ENCODE measurements at regions not wholly inside any gene's neighbourhood (a gene's known extent, or its start where the extent isn't known, plus 50 kb on each side); places are given as distances from the start of the nearest gene placed in this dataset.
"Not testable (repeated sequence)": the region's sequence is repeated elsewhere in the genome, so short reads cannot be mapped to it uniquely, and the experiment has no call there.

DNA sequence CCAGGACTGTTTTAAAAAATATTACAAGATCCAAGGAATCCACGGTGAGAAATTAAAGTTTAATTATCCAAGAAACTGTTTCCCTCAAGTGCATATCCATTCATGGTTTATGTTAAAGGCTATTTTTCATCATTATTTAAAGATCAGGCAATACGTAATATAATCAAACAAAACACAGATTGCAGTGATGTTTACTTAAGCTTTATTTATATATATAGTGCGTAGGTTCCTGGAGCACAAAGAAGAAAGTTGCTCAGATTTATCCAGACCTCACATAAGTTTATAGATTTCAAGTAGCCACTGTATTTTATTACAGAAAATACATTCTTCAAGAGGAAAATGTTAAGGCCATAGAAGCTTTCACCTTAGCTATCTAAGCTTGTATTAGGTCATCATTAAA lies 210.0 kb upstream of the KLF14 start:
- no peak for DNase-seq (ENCODE audit: low read depth in 1 of 2, low spot score in 1 of 2)

DNA sequence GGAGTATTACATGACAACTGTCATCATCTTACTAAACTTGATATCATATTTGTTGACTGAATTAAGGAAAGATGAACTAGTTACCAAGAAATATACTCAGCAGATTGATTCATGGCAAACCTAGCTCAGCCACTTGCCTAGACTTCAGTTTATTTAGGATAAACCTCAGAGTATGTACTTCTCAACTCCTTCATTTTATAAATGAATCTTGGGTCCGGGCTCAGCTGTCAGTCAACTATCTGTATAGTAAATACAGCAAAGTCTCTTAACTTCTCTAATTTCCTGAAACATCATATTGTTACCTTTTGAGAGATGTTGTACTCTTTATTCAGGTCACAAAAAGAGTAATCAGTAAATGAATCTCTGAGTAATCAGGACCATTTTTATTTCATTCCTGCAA lies 211.0 kb upstream of the KLF14 start:
- no peak for DNase-seq (ENCODE audit: low read depth in 1 of 2, low spot score in 1 of 2)

DNA sequence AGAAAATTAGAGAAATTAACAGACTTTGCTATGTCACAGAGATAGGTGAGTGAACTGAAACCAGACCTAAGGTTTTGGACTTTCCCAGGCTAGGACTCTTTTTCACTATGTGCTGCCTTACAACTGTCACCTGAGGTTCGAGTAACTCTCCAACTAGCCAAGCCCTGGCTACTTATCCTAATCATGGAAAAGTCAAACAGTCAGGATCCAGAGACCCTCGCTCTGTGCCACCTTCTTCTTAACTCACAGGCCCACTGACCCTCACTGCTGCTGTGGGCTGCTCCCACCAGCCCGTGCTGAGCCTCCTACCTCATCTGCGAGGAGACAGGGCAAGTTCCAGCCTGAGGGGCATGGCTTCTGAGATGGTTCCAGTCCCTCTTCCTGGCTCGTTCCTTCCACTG lies 211.4 kb upstream of the KLF14 start:
- DNase-seq (ENCODE audit: low read depth in 1 of 2, low spot score in 1 of 2), result no peak

DNA sequence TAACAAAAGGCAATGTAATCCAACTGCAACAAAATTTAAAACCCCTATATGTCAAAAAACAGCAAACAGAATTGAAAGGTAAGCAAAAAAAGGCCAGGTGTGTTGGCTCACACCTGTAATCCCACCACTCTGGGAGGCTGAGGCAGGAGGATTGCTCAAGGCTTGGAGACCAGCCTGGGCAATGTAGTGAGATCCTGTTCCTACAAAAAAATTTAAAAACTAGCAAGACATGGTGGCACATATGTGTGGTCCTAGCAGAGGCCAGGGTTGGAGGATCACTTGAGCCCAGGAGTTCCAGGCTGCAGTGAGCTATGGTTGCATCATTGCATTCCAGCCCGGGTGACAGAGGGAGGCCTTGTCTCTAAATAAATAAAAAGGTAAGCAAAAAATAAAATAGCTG lies 212.1 kb upstream of the KLF14 start:
- DNase-seq (ENCODE audit: low read depth in 1 of 2, low spot score in 1 of 2), result no peak

DNA sequence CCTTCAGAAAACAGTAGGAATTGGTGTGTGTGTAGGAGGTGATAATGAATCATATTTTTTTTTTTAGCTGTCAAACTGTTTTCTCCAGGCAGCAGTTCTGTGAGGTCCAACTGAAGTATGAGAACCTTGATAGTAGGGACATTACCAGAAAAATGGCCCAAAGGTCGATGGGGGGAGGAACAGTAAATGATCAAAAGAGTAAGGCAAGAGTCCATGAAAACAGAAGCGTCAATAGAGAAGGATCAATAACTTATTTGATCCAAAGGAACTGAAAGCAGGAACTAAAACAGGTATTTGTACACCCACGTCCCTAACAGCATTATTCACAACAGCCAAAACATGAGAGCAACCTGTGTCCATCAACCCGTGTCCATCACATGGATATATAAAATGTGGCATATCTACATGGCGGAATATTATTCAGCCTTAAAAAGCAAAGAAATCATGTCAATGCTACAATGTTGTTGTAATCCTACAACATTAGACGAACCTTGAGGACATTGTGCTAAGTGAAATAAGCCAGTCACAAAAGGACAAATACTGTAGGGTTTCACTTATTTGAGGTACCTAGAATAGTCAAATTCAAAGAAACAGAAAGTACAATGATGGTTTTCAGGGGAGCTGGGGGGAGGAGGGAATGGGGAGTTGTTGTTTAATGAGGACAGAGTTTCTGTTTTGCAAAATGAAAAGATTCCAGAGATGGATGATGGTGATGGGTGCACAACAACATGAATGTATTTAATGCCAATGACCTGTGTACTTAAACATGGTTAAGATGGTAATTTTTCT lies 214.0 kb upstream of the KLF14 start:
- DNase-seq (ENCODE audit: low read depth in 1 of 2, low spot score in 1 of 2), result no peak

DNA sequence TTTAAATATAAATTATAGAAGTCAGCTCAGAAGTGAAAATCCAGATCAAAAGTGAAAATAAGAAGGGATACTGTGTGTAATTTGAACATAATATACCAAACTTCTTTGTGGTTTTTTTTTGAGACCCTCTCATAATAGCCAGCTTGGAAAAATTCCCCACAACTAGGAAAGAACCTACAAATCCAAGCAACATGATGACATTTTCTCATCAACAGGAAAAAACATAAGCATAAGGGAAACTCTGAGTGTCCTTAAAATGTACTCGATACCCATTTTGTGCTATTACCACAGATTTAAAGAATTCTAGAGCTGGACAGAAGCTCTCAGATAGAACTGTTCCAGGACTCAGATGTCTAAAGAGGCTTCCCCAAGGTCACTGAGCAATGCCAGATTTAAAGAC lies 214.8 kb upstream of the KLF14 start:
- no peak for DNase-seq (ENCODE audit: low read depth in 1 of 2, low spot score in 1 of 2)

DNA sequence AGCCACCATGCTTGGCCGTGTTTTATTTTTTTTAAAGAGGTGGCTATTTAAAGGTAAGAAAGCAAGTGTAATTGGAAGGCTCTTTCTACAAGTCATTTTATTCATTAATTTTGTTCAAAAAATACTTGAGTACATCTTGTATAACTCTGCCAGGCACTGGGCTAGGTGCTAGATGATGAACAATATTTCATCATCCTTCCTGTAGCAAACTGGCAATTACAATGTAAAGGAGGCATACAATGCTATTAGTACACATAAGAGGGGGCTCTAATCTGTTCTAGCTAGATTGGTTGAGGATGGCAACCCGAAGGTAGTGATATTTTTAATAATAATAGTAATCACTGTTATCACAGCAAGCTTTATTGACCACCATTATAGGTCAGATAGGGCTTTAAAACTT lies 215.5 kb upstream of the KLF14 start:
- no peak for DNase-seq (ENCODE audit: low read depth in 1 of 2, low spot score in 1 of 2)

DNA sequence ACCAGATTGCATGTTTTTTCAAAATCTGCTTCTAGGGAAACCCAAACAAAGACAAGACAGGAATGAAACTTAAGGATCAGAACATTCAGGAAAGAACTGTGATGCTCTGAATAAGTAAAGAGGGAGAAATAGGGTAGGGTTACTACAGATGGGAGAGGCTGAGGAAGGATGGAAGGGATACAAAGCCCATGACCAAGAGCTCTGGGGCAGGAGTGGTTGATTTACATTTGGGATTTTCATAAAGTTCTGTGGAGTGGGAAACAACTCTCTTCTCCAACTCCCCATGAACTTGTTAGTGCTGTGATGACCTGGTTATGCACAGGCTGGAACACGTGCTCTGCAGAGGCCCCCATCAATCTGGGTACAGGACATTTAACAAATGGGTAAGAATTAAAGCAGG lies 216.0 kb upstream of the KLF14 start:
- no peak for DNase-seq (ENCODE audit: low read depth in 1 of 2, low spot score in 1 of 2)

DNA sequence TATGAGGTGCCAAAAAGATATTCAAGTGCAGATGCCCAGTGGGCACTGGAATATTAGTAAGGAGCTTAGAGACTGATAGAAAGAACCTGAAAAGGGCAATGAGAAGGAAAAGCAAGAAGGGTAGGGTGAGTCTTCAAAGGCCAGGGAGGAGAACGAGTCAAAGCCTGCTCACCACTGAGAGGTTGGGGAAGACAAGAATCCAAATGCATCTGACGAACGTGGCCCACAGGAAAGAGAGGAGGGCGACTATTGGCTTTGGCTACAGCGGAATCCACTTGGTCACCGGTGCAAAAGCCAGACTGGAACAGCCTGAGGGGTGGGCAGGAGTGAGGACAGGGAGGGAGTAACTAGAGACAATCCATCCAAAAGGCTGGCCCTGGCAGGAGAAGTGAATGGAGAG lies 216.7 kb upstream of the KLF14 start:
- no peak for DNase-seq (ENCODE audit: low read depth in 1 of 2, low spot score in 1 of 2)

DNA sequence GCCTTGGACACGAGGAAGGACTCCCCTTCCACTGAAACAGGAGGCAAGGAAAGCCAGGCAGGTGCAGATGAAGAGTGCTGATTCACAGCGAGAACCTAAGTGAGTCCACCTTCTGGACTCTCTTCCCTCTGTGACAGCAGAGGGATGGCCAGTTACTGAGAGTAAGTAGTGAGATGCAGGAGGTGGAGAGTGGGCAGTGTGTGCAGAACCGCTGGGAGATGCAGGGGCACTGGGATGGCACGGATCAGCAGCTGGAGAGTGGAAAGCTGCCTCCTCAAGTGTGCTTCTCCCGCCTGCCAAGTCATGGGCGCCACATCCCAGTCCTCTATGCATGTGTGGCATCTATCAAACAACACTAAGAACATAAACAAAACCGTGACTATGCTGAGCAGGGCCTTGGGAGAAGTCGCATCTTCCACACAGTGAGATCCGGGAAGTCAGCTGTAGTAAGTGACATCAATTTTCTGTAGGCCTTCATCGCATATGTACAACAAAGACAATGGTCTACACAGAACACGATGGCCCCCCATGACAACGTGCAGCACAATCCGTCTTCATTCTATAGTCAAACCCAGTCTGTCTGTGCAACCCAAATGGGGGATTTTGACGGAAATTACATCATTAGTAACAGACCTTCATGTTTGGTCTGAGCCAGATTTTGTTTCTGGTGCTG lies 217.4 kb upstream of the KLF14 start:
- DNase-seq (ENCODE audit: low read depth in 1 of 2, low spot score in 1 of 2), result no peak

DNA sequence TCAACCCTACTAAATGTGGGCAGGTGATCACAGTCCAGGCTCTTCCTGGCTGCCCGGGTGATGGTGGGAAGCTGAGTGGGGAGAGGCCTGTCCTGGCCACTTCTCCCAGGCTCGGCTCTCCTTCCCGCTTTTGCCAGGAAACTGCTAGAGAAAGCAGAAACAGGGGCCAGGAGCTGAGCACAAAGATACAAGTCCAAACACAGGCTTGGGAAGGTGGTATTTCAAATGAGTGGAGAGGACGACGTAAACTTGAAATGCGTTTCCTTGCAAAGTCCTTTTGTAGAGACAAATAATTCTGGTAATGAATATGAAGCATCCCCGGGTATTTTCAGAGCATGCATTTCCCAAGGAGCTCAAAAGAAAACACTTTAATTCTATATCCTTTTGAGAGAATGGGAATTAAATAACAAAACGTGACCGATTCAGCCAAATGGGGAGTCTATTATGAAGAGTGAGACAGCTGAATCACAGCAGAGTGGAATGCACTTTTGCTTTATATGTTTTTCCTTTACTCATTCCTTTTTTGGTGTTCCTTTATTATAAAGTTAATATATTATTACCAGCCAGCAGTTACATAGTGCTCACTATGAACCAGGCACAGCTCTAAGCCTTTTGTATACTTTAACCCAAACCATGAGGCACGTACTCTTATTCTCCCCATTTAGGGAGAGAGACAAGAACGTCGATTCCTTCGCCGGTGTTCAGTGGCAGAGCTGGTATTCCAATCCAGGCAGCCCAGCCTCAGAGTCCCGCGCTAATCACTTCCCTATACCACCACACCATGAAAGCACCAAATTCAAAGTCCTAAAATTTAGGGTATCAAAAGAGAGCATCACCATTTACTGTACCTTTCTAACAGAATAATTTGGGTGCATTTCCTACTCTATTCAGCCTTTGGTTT lies 218.2 kb upstream of the KLF14 start:
- no peak for DNase-seq (ENCODE audit: low read depth in 1 of 2, low spot score in 1 of 2)

DNA sequence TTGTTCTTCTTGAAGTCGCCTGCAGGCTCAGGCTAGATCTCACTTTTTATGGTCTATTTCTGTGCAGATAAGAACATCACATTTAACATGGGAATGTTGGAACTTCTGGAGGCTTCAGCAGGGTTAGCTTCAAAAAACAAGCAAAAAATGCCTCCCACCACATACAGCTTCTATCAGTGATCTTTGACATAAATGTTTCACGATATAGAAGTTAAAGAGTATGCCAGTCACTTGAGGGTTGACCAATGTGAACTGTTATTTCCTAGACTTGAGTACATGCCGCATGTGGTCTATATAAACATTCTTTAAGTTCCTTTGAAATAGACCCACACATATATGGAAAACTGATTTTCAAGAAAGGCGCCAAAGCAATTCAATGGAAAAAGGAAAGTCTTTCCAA lies 219.2 kb upstream of the KLF14 start:
- no peak for DNase-seq (ENCODE audit: low read depth in 1 of 2, low spot score in 1 of 2)

DNA sequence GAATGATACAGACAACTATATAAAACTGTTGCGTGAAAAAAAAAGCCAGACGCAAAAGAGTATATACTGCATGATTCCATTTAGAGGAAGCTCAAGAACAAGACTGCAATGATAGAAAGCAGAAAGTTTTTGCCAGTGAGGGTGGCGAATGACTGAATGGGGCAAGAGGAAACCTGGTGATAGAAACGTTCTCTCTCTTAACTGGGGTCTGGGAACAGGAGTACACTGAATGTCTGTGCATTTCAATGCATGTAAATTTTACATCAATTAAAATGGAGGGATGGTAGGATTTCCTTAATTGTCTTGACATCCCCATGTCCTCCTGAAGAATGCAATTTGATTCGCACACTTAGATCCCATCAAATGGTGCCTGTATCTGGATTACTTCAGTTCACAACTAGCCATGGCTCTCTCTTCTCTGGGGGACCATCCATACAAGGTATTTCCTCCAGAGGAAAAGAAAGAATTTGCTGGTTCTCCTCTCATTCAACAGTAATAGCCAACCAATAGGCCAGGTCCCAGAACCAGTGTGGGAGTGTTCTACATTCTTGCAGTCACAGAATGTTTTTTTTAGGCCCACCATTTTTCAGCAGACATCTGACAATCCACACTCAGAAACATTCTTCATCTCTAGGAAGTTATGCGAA lies 221.0 kb upstream of the KLF14 start:
- DNase-seq (ENCODE audit: low read depth in 1 of 2, low spot score in 1 of 2), result no peak

DNA sequence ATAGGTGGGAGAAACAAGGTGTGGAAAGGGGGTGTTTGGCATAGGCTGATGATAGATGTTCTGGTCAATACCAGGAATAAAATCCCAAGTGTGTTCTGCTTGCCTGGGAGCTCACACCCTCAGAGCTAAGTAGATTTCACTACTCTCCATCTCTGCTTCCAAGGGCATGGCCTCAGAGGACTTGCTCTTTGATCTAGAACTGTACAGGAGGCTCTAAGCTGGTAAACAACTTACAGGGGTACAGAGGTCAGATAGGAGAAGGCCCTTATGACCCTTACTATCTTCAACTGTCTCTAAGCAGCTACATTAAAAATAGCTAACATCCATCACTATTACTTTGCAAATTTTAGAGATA lies 221.5 kb upstream of the KLF14 start:
- DNase-seq (ENCODE audit: low read depth in 1 of 2, low spot score in 1 of 2), result no peak

DNA sequence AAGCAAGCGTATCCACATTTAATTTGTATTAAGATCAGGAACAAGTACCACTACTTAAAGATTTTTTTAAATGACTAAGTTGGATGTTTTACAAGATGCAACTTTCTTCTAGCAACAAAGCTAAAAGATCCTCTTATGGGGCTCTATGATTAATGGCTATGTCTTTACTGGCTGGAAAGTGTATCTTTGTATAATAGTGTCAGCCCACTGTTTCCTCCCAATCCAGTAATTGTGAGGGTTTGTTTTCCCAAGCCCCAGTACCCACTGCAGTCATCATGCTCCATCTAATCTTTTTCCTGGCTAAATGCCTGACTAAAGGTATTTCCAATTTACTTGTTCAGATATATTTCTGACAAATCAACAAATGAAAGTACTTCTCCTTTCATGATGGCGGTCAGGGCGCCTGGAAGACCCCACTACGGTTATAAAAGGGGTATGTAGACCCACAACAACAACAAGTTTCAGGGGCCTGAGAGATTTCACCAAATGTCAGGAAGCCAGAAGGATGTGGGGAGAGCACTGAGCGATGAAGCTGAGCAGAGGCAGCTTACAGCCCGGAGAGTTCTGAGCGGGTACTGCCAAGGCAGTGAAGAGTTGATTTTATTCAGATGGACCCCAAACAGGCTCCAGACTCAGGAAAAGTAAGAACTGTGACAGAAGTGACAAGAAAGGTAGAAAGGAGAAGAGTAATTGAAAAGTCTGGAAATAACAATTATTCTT lies 222.6 kb upstream of the KLF14 start:
- no peak for DNase-seq (ENCODE audit: low read depth in 1 of 2, low spot score in 1 of 2)

DNA sequence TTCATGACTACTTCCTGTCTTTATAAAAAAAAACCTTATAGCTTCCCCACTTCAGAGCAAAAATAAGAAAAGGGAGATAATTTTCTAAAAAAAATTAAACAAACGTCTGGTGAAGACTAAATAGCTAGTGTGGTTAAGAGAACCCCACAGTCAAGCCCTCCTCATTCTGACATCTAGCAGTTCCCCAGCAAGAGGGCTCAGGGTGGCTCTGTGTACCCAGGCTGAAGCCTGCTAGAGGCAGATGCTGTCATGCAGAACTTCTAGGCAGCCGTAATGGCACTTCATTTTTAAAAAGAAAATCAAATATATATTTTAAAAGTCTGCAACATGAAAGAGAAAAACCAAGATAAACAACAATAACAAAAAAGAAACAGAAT lies 223.1 kb upstream of the KLF14 start:
- no peak for DNase-seq (ENCODE audit: low read depth in 1 of 2, low spot score in 1 of 2)

DNA sequence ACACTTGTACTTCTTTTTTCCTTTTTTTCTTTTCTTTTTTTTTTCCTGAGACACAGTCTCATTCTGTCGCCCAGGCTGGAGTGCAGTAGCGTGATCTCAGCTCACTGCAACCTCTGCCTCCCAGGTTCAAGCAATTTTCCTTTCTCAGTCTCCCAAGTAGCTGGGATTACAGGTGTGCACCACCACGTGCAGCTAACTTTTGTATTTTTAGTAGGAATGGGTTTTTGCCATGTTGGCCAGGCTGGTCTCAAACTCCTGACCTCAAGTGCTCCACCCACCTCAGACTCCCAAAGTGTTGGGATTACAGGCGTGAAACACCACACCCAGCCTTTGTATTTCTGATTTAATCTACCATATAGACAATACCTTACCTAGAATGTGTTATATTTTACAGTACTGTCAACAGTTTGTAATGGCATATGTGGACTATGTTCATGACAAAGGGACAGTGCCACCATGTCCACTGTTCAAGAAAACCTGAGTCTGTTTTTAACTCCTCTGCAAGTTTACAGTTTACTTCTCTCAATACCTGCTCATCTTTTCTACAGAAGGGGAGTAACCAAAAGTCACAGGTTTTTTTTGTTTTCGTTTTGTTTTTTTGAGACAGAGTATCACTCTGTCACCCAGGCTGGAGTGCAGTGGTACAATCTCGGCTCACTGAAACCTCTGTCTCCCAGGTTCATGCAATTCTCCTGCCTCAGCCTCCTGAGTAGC lies 223.9 kb upstream of the KLF14 start:
- not testable (repeated sequence) for DNase-seq (ENCODE audit: low read depth in 1 of 2, low spot score in 1 of 2)

DNA sequence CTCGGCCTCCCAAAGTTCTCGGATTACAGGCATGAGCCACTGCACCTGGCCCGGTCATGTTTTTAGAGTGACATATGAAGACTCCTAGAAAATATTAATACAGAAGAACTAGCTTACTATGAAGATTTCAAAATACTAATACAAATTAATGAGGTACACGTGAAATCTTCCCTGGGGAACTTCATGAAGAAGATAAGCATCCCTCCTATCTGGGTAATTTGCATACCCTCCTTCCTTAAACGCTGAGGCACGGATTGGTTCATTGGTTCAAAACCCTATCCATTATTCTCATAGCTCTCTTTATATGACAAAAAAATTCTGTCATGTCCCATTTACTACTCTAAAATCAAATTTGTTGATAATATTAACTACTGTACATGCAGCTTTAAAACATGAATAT lies 224.8 kb upstream of the KLF14 start:
- no peak for DNase-seq (ENCODE audit: low read depth in 1 of 2, low spot score in 1 of 2)

DNA sequence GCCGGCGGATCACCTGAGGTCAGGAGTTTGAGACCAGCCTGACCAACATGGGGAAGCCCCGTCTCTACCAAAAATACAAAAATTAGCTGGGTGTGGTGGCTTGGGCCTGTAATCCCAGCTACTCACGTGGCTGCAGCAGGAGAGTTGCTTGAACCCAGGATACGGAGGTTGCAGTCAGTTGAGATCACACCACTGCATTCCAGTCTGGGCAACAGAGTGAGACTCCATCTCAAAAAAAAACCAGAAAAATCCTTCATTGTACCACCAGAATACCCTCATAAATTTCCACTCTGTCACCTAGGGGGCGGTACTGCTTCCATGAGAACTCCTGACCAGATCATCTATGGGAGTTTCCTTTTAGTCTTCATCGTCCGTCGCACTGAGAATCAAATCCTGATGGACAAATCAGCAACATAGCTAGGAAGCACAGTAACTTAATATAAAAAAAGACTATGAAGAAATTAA lies 225.8 kb upstream of the KLF14 start:
- DNase-seq (ENCODE audit: low read depth in 1 of 2, low spot score in 1 of 2), result no peak
